OCI-LY7 (cell line): ENCODE measurements at regions not wholly inside any gene's neighbourhood (a gene's known extent, or its start where the extent isn't known, plus 50 kb on each side); places are given as distances from the start of the nearest gene placed in this dataset.

Source experiments
- BruUV-seq: library from RNA; stranded (reverse); fragments of 400-500 nt; replicated peaks from 2 replicates; lab custom pipeline; 2021; lab: Mats Ljungman, UMichigan
- CTCF ChIA-PET: fragments of 300-600 bp; sonication (Branson Sonifier 250); formaldehyde crosslinking; loops from one replicate; lab custom pipeline; 2022; ENCODE audit warnings: antibody characterized with exemption; ENCODE audit not compliant: unreplicated experiment; lab: Charles Lee
- POLR2A ChIA-PET: fragments of 300-600 bp; sonication (Branson Sonifier 250); formaldehyde crosslinking; loops from one replicate; lab custom pipeline; 2022; ENCODE audit warnings: antibody characterized with exemption; lab: Charles Lee
- DNase-seq: peaks from one replicate; pipeline ENCODE4 v3.0.0-alpha.2; 2015; ENCODE audit warnings: low spot score
- H2AFZ ChIP-seq: fragments of 200-600 bp; sonication (generic), shearing (Covaris generic); 2 replicates; pipeline ENCODE4 v1.6.1; 2014; ENCODE audit warnings: mild to moderate bottlenecking, antibody characterized with exemption, low read length, moderate library complexity
- H3K27ac ChIP-seq: fragments of 200-600 bp; sonication (generic); 2 replicates; pipeline ENCODE4 v1.5.1; 2014; ENCODE audit warnings: mixed run types, low read depth, mild to moderate bottlenecking, moderate library complexity, low read length, inconsistent platforms; ENCODE audit not compliant: poor library complexity, severe bottlenecking
- H3K36me3 ChIP-seq: fragments of 200-600 bp; sonication (generic); 2 replicates; pipeline ENCODE4 v1.6.1; 2014; ENCODE audit warnings: mild to moderate bottlenecking, antibody characterized with exemption, low read length, moderate library complexity, mixed read lengths; ENCODE audit not compliant: insufficient read depth
- H3K4me1 ChIP-seq: fragments of 200-600 bp; sonication (generic); 2 replicates; pipeline ENCODE4 v1.5.1; 2014; ENCODE audit warnings: mild to moderate bottlenecking, low read length; ENCODE audit not compliant: insufficient read depth, poor library complexity, severe bottlenecking
- H3K4me2 ChIP-seq: fragments of 200-600 bp; sonication (generic); 2 replicates; pipeline ENCODE4 v1.6.1; 2014; ENCODE audit warnings: mild to moderate bottlenecking, low read length
- H3K4me3 ChIP-seq: fragments of 200-600 bp; sonication (generic); 2 replicates; pipeline ENCODE4 v1.5.1; 2014; ENCODE audit warnings: mild to moderate bottlenecking, low read depth, low read length; ENCODE audit not compliant: poor library complexity, severe bottlenecking
- H3K79me2 ChIP-seq: fragments of 200-600 bp; sonication (generic); 2 replicates; pipeline ENCODE4 v1.6.1; 2016; ENCODE audit warnings: low read depth, mild to moderate bottlenecking, low read length, moderate library complexity, mixed read lengths; ENCODE audit not compliant: insufficient read depth
- H3K9me2 ChIP-seq: fragments of 200-600 bp; sonication (generic); 2 replicates; pipeline ENCODE4 v1.6.1; 2016; ENCODE audit warnings: mild to moderate bottlenecking, low read length, mixed read lengths; ENCODE audit not compliant: insufficient read depth
- H3K9me3 ChIP-seq: fragments of 200-600 bp; sonication (generic); 2 replicates; pipeline ENCODE4 v1.6.1; 2014; ENCODE audit warnings: mild to moderate bottlenecking, mixed run types, low read length, mixed read lengths
- H4K20me1 ChIP-seq: fragments of 200-600 bp; sonication (generic); 2 replicates; pipeline ENCODE4 v1.6.1; 2014; ENCODE audit warnings: mild to moderate bottlenecking, antibody characterized with exemption, low read length, moderate library complexity, mixed read lengths; ENCODE audit not compliant: insufficient read depth
- EZH2phosphoT487 ChIP-seq: fragments of 200-600 bp; sonication (generic); IDR thresholded peaks from 2 replicates; pipeline ENCODE4 v1.6.1; 2018; ENCODE audit warnings: low read depth, borderline replicate concordance, mild to moderate bottlenecking, mixed run types, antibody characterized with exemption, low read length, moderate library complexity, mixed read lengths
- intact Hi-C: fragments of 100-400 bp; cut with micrococcal nuclease; formaldehyde crosslinking; loops from one replicate; pipeline ENCODE4 v1.10.0; 2022; ENCODE audit not compliant: unreplicated experiment
- TF ChIP-seq, protein P1 (sequence below): fragments of 200-600 bp; sonication (generic); conservative IDR thresholded peaks from 2 replicates; pipeline ENCODE4 v1.5.1; 2014; ENCODE audit warnings: mild to moderate bottlenecking, antibody characterized with exemption, low read length, moderate library complexity, mixed read lengths

DNA sequence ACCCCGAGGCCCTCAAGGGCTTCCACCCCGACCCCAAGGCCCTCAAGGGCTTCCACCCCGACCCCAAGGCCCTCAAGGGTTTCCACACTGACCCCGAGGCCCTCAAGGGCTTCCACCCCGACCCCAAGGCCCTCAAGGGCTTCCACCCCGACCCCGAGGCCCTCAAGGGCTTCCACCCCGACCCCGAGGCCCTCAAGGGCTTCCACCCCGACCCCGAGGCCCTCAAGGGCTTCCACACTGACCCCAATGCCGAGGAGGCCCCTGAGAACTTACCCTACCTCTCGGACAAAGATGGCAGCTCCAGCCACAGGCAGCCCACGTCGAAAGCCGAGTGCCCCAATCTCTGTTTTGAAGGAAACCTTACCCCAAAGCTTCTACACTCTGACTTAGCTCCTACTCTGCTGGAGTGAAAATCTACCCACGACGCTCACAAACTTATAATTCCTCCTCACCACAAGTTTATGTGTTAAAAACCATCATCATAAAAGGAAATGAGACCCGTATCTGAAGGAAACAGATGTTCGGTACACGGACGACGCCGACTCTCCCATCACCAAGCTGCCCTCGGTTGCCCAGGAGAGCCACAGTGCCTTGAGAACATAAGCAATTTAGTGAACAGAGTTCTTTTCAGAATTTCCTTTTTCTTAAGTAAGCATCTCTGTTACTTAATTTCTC lies 61.2 kb upstream of the RPH3AL start:
- H2AFZ ChIP-seq: no peak overlapping the region
- no peak overlapping the region for H3K4me2 ChIP-seq
- CTCF ChIA-PET: no interaction called here
- no peaks in the 10 kb centered on the region for H3K9me3 ChIP-seq
- BruUV-seq: no TSS peak
- no peaks in the 10 kb centered on the region; the same call in 1 of the 2 replicates for H3K79me2 ChIP-seq
- no peaks in the 10 kb centered on the region for H4K20me1 ChIP-seq
- no peak overlapping the region for H3K27ac ChIP-seq
- intact Hi-C loops: loop anchor here (5.0 kb wide), 2 partner anchors 98 to 583 kb away; partner anchors contain the start of gene TIMM22
- H3K4me1 ChIP-seq: peaks cover 35% of the 10 kb centered on the region
- no peaks in the 10 kb centered on the region for H3K36me3 ChIP-seq
- POLR2A ChIA-PET: interaction anchor here (0.8 kb wide), 1 partner anchor 643 kb away, joined by 6 read pairs; no protein-coding TSS in a partner anchor
- no peak for TF ChIP-seq EZH2phosphoT487
- no peaks in the 10 kb centered on the region for H3K9me2 ChIP-seq
- no peak for DNase-seq
- H3K4me3 ChIP-seq: no peak overlapping the region

DNA sequence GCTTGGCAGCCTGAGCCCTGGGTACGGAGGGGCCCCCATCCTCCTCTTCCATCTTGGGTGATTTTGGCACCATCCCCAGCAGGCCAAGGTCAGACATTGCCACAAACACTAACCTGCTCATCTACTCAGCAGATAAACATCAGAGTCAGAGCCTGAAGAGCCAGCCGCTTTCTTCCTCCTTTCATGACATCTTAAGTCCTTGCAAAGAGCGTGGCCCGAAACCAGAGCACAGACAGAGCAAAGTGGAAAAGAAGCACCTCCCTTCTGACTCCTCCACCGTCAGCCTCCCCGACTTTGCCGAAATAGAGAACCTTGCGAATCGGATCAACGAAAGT lies 60.4 kb upstream of the RPH3AL start:
- no peak overlapping the region for H3K4me2 ChIP-seq
- intact Hi-C loops: loop anchor here (5.0 kb wide), 2 partner anchors 99 to 584 kb away; partner anchors contain the start of gene TIMM22
- H2AFZ ChIP-seq: no peak overlapping the region

DNA sequence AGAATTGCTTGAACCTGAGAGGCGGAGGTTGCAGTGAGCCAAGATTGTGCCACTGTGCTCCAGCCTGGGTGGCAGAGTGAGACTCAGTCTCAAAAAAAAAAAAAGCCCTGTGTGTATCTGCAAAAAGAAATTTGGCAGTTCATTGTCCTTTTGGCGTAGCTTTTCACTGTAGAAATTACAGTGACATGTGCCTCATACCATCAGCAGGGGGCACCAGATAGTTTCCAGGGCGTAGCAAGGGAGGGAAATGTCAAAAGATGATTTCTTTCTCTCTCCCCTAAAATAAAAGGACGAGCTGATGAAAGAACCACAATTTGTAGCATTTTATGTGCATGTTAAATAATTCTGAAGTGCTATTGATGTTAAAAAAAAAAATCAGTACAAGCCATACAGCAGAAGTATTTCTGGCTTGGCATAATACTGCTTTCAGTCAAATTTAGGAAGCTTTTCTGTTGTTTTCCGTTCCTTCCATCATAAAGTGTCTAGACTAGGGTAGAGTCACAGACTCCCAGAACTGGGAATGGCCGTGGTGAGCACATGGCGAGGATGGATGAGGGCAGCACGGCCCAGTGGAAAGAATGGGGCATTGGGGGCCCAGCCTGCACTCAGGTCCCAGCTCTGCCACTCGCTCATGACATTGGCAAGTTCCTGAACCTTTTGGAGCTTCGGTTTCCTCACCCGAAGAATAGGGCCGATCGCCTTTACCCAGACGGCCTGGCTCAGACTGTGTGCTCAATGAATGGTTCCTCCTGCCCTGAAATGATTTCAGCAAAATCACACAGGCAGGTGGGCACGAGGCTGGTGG lies 59.8 kb upstream of the RPH3AL start:
- Histone ChIP-seq H3K9me3 (no peaks in the 10 kb centered on the region), H3K79me2 (no peaks in the 10 kb centered on the region; the same call in 1 of the 2 replicates), H3K27ac (no peak overlapping the region), H3K4me2 (no peak overlapping the region), H3K36me3 (no peaks in the 10 kb centered on the region), H2AFZ (no peak overlapping the region), H3K4me1 (peaks cover 33% of the 10 kb centered on the region), H3K4me3 (no peak overlapping the region), H3K9me2 (no peaks in the 10 kb centered on the region), H4K20me1 (no peaks in the 10 kb centered on the region)
- CTCF ChIA-PET: interaction anchor here (0.8 to 1.1 kb wide), 3 partner anchors 279 to 288 kb away, joined by 3 to 6 read pairs (median 3); no protein-coding TSS in a partner anchor
- TF ChIP-seq, protein P1, sequence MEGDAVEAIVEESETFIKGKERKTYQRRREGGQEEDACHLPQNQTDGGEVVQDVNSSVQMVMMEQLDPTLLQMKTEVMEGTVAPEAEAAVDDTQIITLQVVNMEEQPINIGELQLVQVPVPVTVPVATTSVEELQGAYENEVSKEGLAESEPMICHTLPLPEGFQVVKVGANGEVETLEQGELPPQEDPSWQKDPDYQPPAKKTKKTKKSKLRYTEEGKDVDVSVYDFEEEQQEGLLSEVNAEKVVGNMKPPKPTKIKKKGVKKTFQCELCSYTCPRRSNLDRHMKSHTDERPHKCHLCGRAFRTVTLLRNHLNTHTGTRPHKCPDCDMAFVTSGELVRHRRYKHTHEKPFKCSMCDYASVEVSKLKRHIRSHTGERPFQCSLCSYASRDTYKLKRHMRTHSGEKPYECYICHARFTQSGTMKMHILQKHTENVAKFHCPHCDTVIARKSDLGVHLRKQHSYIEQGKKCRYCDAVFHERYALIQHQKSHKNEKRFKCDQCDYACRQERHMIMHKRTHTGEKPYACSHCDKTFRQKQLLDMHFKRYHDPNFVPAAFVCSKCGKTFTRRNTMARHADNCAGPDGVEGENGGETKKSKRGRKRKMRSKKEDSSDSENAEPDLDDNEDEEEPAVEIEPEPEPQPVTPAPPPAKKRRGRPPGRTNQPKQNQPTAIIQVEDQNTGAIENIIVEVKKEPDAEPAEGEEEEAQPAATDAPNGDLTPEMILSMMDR: peak; percentile 93
- TF ChIP-seq EZH2phosphoT487: no peak
- intact Hi-C loops: loop anchor here (1.0 to 5.0 kb wide), 4 partner anchors 100 to 585 kb away; partner anchors contain the start of gene TIMM22
- DNase-seq: peak; percentile 73
- POLR2A ChIA-PET: interaction anchor here (0.7 to 1.1 kb wide), 2 partner anchors 85 to 91 kb away, joined by 4 to 6 read pairs; no protein-coding TSS in a partner anchor
- no TSS peak for BruUV-seq

More for the DNA sequence above, 60.4 kb upstream of the RPH3AL start:
- Histone ChIP-seq H4K20me1 (no peaks in the 10 kb centered on the region), H3K36me3 (no peaks in the 10 kb centered on the region), H3K9me2 (no peaks in the 10 kb centered on the region), H3K9me3 (no peaks in the 10 kb centered on the region), H3K4me3 (no peak overlapping the region), H3K27ac (no peak overlapping the region), H3K4me1 (peaks cover 35% of the 10 kb centered on the region), H3K79me2 (no peaks in the 10 kb centered on the region; the same call in 1 of the 2 replicates)
- TF ChIP-seq EZH2phosphoT487: no peak
- TF ChIP-seq, protein P1: no peak
- ChIA-PET POLR2A (interaction anchor here (1.1 kb wide), 1 partner anchor 91 kb away, joined by 6 read pairs; no protein-coding TSS in a partner anchor), CTCF (interaction anchor here (0.8 kb wide), 1 partner anchor 286 kb away, joined by 3 read pairs; no protein-coding TSS in a partner anchor)
- no TSS peak for BruUV-seq
- no peak for DNase-seq
